ENCODE measurements at regions not wholly inside any gene's neighbourhood (a gene's known extent, or its start where the extent isn't known, plus 50 kb on each side); places are given as distances from the start of the nearest gene placed in this dataset.
"Not testable (repeated sequence)": the region's sequence is repeated elsewhere in the genome, so short reads cannot be mapped to it uniquely, and the experiment has no call there.

DNA sequence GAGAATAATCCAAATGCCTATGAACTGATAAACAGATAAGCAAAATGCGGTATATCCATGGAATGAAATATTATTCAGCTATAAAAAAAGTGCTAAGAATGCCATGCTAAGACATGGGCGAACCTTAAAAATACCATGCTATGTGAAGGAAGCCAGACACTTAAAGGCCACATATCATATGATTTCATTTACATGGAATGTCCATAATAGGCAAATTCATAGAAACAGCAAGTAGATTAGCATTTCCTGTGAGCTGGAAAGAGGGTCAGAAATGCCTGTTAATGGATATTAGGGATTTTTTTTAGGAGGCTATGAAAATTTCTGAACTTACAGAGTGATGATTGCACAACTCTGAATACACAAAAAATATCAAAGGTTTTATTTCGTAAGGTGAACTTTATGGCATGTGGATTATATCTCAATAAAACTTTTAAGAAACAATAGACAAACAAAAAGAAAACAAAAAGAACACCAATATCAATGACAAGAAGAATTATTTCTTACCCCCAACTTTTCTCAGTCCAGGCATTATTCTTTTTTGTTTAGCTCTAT is 1207.7 kb downstream of the SUCLG1 start:
- no peak for DNase-seq (ENCODE audit: low spot score)

DNA sequence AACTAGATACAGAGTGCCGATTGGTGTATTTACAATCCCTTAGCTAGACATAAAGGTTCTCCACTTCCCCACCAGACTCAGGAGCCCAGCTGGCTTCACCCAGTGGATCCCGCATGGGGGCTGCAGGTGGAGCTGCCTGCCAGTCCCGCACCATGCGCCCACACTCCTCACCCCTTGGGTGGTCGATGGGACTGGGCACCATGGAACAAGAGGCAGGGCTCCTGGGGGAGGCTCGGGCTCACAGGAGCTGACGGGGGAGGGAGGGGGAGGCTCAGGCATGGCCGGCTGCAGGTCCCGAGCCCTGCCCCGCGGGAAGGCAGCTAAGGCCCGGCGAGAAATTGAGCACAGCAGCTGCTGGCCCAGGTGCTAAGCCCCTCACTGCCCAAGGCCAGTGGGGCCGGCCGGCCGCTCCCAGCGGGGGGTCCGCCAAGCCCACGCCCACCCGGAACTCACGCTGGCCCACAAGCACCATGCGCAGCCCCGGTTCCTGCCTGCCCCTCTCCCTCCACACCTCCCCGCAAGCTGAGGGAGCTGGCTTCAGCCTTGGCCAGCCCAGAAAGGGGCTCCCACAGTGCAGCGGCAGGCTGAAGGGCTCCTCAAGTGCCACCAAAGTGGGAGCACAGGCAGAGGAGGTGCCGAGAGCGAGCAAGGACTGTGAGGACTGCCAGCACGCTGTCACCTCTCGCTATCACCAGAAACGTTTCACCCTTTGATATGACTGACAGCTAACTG is 1213.1 kb downstream of the SUCLG1 start:
- not testable (repeated sequence) for DNase-seq (ENCODE audit: low spot score)

DNA sequence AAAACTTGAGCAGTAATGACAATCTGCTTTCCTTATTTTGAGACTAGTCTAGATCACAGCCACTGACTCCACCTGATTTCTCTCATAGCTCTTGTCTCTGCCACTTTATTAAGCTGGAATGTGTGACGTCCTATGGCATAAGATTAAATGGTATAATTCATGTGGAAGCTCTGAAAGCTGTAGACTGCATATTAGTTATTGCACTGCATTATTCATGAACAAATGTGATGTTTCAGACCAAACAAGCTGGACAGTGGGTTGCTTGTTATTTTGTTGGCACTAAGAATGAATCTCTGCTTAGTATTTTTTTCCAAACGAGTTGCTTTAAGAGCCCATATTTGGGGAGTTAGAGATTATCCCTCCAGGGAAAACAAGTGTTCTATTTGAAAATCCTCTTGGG is 1218.5 kb downstream of the SUCLG1 start:
- DNase-seq (ENCODE audit: low spot score) = no peak

DNA sequence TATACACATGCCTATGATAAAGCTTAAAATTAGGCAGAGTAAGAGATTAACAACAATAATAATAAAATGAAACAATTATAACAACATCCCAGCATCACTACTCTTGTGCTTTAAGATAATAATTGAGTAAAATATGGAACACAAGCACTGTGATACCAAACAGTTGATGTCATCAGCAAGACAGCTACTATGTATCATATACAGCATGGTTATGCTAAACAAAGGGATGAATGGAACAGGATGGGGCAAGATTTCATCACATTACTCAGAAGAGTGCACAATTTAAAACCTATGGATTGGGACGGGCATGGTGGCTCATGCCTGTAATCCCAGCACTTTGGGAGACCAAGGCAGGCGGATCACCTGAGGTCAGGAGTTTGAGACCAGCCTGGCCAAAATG is 1221.0 kb downstream of the SUCLG1 start:
- DNase-seq (ENCODE audit: low spot score) = no peak

DNA sequence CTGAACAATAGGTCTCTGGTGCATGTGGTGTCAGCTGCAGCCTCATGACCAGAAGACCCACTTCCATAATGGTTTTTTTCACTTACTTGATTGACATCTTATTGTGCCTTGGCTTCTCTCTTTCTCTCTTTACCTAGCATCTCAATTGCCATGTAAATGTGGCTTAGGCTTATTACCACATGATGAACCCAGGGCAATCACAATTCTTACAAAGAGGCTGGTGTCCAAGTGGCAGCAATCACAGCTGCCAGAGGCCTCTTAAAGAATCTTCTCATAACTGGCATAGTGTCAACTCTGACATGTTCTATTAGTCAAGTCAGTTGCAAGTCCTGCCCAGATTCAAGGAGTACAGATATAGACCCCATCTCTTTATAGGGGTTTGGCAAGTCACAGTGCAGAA is 1224.8 kb downstream of the SUCLG1 start:
- no peak for DNase-seq (ENCODE audit: low spot score)

DNA sequence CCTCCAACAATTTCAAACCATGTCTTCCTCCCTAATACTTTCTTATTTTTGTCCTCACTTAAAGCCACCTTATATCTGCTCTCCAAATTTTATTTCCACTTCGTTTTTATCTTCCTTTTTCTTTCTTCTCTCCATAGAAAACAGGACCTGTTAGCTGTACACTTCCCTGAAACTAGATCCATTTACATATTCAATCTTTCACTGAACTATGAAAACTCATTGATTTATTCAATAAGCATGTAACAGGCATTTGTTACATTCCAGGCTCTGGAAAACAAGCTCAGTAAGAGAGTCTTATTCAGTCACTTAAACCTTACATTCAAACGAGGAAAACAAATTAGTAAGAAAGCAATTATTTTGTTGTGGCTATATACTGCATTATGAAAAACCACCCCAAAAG is 1225.3 kb downstream of the SUCLG1 start:
- DNase-seq (ENCODE audit: low spot score) = no peak

DNA sequence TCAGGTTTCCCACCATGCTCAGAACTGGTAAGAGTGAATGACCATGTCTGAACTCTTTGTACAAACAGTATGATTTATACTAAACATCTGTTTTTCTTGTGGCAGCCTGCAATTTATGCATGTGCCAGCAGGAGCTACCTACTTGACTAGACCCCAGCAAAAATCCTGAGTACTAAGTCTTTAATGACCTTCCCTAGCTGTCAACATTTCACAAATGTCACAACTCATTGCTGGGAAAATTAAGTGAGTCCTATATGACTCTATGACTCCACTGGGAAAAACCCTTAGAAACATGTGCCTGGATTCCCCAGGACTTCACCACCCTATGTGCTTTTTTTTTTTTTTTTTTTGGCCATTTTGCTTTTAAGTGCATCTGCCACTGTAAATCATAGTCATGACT is 1225.8 kb downstream of the SUCLG1 start:
- DNase-seq (ENCODE audit: low spot score) = no peak

DNA sequence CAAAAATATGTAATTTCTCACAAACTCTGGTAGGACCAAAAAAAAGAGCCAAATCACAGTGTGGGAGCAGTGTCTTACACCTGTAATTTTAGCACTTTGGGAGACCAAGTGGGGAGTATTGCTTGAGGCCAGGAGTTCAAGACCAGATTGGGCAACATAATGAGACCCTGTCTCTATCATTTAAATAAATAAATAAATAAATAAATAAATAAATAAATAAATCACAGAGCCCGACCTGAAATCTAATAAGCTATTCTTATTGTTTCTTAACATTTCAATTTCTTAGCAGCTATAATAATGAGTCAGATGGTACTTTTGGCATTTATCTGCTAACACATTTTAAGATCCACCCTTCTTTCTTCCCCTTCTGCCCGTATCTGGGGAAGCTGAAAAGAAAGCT is 1229.6 kb downstream of the SUCLG1 start:
- no peak for DNase-seq (ENCODE audit: low spot score)

DNA sequence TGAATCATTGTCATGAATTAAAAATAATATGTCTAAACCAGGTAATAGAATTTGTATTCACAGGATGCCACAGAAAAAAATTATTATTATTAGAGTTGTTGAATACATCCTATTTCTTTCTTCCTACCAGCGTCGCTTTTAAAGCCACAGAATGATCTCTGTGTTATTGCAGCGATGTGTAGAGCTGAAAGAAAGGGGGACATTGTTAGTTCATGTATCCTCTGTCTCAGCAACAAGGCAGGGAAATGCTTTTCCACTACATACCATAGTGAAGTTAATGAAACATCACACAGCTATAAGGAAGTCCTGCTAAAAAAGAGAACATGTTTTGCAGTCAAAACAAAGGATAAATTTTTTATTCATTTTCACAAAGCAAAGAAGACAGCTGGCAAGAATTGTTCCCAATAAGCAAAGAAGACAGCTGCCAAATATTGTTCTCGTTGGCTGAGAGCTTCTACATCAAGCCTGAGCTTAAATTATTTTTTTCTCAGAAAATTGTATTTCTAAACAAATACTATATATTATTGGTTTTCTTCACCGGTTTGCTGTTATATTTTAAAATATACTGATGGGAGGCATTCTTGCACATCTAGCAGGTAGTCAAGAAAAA is 1234.4 kb downstream of the SUCLG1 start:
- no peak for DNase-seq (ENCODE audit: low spot score)

DNA sequence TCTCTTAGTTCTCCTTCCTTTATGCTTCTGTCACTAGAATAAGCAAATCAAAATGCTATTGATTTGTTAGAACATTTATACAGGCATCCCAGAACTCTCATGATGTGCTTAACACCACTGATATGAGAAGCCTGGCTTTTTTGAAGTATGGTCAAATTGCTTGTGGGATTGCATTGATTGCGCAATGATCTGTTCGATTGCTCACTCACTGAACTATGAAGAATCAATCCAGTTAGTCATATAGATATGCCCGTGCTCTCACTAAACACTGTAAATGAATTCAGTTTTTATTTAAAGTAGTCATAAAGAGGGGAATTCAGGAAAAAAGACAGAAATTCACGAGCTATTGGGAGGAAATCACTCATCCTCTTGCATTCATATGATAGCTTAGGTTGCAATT is 1237.8 kb downstream of the SUCLG1 start:
- DNase-seq (ENCODE audit: low spot score) = no peak

DNA sequence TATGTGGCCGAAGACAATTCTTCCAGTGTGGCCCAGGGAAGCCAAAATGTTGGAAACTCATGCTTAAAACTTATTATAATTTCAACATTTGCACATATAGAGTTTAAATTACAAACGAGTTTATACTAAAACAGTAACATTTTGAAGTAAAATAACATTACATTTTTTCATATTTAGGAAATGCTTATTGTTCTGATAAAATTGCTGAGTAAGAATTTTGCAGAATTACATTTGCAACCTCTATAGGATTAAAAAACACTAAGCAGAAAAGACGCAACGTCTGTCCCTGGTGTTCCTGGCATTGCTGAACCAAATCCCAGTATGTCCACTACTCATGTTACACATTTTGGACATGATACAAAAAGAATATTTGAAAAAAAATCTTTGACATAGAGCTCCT is 1241.2 kb downstream of the SUCLG1 start:
- no peak for DNase-seq (ENCODE audit: low spot score)

DNA sequence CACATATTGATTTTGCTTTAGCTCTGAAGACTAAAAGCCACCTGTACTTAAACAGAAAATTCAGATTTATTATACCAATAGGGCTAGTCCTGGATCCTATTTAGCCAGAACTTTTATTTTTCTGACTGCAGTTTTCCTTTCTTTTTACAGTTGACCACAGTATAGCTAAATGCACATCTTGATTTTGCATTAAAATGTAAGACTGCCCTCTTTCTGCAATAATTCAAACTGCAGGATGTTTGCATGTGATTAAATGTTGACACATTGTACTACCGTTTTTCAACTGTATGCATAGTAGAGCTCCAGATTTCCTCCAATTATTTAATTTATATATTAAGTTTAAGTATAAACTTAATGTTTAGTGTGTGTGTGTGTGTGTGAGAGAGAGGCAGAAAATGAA is 1262.9 kb downstream of the SUCLG1 start:
- no peak for DNase-seq (ENCODE audit: low spot score)

DNA sequence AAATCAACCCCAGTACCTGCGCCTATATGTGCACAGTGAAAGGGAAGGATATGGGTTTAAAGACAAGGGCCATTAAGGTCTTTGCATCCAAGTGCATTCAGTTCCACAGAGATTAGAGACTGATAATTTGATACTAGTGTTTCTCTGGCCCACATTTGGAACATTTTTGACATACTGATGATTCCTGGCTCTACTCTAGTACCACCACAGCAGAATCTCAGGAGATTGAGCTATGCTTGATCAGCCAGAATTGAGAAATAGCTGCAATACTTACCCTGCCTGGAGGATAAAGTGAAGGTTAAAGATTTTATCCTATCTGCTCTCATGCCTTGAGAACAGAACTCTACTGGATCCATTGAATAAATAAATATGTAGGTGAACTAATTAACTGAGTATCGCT is 1267.8 kb downstream of the SUCLG1 start:
- no peak for DNase-seq (ENCODE audit: low spot score)

DNA sequence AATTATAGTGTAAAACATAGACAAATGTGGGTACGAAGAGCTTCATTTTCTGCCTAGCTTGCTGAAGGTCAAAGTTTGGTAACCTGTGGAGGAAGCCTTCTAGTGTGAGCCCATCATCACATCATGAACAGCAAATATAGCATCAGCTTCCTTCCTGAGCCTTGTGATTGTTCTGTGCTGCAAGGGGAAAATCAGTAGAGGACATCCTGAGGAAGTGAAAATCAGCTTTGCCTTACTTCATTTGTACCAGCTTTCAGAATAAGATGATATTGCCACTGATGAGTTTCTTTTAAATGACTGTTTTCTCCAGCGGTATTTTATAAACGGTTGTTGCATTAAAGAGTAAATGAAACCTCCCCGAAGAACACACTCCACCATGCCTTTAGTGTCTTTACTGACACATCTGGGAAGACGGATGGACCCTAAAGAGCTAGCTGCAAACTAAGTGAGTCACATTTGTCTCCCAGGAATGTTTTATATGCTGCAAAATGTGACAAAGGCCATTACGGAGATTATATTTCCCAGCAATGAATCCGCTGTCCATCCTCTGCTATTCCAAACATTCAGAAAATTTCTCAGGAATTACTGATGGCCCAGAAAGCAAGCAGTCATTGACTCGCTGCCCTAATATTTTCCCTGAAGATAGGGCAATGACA is 1272.8 kb downstream of the SUCLG1 start:
- no peak for DNase-seq (ENCODE audit: low spot score)

DNA sequence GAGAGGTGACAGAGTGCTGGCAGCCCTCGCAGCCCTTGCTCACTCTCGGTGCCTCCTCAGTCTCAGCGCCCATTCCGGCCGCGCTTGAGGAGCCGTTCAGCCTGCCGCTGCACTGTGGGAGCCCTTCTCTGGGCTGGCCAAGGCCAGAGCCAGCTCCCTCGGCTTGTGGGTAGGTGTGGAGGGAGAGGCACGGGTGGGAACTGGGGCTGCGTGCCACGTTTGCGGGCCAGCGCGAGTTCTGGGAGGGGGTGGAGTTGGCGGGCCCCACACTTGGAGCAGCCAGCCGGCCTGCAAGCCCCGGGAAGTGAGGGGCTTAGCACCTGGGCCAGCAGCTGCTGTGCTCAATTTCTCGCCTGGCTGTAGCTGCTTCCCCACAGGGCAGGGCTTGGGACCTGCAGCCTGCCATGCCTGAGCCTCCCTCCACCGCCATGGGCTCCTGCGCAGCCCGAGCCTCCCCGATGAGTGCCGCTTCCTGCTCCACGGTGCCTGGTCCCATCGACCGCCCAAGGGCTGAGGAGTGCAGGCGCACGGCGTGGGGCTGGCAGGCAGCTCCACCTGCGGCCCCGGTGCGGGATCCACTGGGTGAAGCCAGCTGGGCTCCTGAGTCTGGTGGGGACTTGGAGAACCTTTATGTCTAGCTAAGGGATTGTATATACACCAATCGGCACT is 1278.1 kb downstream of the SUCLG1 start:
- DNase-seq (ENCODE audit: low spot score) = not testable (repeated sequence)

DNA sequence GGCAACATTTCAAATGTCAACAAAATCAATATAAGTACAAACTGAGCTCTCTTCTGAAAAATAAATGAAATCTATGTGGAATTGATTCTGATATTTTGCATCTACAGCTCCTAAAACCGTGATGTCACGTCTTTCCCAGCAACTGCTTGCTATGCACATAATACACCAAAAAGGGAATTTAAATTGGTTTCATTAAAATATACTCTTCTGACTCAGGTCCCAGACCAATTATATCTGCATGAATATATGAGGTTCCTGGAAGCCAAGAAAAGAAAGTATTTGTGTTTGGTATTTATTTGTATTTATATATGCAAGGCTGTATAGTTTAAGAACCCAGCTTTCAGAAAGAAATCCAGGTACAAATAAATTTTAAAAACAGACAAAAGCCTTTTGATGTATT is 1282.5 kb downstream of the SUCLG1 start:
- no peak for DNase-seq (ENCODE audit: low spot score)

DNA sequence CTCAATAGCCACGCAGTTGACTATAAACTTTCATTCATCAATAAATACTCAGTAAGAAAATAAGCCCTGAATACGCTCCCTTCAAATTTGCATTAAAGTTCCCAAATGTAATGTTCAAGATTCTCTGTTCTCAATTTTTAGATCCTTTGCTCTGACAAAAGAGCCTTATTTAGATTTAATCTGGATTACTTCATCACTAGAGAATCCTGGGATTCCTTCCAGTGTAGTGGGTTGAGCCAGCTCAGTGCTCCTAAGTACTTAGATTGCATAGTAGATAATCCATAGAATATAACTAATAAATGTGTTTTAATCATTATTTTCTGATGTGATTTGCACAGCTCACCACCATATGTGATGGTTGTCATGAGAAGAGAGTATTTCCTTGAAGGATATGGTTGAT is 1286.2 kb downstream of the SUCLG1 start:
- no peak for DNase-seq (ENCODE audit: low spot score)

DNA sequence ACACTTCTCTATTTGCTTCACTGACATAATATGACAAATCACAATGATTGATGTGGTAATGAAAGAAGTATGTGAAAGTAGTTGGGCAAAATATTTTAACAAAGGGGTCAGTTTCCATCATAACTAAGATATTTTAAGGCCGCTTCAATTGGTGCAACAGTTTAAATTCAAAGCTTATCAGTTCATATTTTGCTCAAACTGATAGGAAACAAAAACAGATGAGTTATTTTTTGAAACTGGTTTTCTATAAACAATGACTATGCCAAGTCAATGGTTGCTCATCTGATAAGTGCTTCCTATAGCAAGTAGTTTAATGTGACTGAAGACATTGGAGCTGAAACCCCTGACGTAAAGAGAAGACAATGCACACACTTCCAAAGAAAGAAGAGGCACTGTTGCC is 1290.7 kb downstream of the SUCLG1 start:
- DNase-seq (ENCODE audit: low spot score) = no peak

DNA sequence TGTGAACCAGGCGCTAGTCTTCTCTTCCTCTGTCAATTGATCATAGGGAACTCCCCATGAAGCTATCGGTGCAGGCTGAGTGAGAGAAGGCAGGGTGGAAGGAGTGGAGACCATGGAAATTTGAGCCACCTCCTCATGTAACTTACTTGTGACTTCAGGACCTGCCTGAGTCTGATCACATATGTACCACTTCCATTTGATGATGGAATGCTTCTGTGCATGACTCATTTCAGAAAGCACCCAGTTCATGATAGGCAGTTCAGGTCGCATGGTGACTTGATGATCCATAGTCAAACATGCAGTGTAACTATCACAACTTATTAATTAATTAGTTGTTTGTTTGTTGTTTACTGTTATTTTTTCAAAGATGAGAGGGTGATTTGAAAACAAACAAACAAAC is 1296.7 kb downstream of the SUCLG1 start:
- DNase-seq (ENCODE audit: low spot score) = no peak

DNA sequence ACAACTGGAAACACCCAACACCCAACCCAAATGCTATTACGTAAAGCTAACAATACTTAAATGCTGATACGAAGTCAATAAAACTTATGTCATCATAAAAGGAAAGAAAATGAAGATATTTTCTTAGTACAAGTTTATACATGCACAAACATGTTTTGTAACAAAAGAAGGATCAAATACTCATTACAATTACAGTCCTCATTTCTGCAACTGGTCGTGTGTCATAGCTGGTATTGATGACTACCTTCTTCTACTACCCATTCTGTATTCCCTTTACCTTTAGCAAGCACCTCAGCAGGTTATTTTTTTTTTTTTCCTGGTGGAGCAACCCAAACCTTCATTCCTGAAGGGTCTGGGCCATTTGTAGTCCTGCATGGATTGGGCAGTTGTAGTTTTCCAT is 1298.5 kb downstream of the SUCLG1 start:
- no peak for DNase-seq (ENCODE audit: low spot score)

DNA sequence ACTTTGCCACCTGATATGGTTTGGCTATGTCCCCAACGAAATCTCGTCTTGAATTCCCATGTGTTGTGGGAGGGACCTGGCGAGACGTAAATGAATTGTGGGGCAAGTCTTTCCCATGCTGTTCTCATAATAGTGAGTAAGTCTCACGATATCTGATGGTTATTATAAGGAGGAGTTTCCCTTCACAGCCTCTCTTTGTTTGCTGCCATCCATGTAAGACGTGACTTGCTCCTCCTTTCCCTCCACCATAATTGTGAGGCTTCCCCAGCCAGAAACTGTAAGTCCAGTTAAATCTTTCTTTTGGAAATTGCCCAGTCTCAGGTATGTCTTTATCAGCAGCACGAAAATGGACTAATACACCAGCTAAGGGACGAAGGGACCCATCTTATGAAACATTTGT is 1303.3 kb downstream of the SUCLG1 start:
- DNase-seq (ENCODE audit: low spot score) = no peak

DNA sequence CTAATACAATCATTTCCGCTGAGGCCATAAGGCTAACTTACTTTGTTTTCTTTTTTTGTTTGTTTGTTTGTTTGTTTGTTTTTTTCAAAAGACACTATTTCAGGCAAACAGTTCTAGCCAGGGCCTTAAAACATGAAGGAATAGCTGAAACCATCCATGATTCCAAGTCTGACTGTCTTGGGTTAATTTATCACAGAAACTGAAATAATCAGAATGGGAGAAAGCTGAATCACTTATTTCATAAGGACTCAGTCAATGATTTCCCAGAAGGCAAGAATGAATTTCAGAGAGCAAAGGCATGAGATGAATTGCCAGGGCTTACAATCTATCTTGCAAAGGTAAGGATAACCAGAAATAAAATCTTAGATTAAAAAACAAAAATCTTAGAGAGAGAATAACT is 1315.1 kb downstream of the SUCLG1 start:
- DNase-seq (ENCODE audit: low spot score) = no peak

DNA sequence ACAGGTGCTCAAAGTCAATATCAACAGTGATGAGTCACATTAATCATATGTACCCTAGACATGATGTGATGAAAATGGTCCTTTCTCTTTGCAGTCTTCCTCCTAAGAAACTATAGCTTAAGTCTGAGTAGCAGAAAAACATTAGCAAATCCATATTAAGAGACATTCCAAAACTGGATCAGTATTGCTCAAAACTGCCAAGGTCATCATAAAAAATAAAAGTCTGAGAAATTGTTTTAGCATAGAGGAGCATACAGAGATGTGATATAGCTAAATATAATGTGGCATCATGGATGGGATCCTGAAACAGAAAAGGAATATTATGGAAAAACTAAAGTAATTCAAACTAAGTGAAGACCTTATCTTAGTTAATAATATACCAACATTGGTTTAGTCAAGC is 1316.1 kb downstream of the SUCLG1 start:
- no peak for DNase-seq (ENCODE audit: low spot score)
